GM21360 (cell line): ENCODE measurements at regions not wholly inside any gene's neighbourhood (a gene's known extent, or its start where the extent isn't known, plus 50 kb on each side); places are given as distances from the start of the nearest gene placed in this dataset.

Source experiments
- ATAC-seq: cut with Tn5 transposase; IDR thresholded peaks from one replicate; pipeline ENCODE4 v1.9.1; 2021; ENCODE audit warnings: mild to moderate bottlenecking, moderate library complexity; ENCODE audit not compliant: unreplicated experiment

DNA sequence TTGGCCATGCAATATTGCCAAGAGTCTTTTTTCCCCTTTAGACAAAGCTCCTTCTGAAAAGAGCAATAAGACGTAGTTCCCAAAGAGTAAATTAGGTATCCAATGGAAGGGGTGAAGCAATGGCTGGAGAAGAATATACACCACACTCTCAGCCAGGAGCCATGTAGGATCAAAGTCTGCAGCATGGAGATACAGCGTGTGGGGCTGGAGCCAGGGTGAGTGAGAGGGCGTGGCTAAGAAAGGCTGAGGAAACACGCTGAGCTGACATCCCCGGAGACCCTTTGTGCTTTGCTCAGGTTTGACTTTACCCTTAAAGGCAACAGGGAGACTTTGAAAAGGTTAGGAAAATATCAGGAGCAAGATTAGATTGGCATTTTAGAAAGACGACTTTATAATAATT lies 87.1 kb upstream of the ELL2 start:
- ATAC-seq: no peak

DNA sequence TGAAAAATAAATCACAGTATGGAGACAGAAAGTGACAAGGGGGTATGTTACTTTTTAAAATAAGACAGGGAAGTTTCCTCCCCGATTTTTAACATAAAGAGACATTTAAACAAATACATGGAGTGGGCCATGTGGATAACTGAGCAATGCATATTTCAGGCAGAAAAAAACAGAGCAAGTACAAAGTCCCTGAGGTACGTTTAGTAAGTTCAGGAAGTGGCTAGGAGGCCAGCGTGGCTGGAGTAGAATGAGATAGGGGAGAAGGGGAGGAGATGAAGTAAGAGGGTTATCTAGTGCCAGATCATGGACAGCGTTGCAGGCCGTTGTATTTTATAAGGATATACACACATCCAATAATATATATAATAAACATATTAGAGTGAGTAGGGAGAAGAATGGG lies 84.2 kb upstream of the ELL2 start:
- no peak for ATAC-seq

DNA sequence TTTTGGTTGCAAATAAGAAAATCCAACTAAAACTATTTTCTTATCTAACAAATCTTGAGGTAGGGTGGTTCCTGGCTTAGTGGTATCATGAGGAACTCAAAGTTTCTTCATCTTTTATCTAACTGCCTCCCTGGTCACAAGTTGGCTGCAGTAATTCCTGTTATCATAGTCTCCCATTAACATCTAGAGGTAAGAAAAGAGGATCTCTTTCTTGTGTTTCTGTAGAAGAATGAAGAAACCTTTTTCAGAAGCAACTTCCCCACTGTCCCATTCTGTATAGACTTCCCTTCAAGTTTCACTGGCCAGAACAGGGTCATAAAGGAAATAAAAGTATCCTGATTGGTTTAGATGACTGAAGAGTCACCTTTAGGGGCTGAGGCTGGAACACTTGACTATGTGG lies 81.8 kb upstream of the ELL2 start:
- ATAC-seq: no peak

DNA sequence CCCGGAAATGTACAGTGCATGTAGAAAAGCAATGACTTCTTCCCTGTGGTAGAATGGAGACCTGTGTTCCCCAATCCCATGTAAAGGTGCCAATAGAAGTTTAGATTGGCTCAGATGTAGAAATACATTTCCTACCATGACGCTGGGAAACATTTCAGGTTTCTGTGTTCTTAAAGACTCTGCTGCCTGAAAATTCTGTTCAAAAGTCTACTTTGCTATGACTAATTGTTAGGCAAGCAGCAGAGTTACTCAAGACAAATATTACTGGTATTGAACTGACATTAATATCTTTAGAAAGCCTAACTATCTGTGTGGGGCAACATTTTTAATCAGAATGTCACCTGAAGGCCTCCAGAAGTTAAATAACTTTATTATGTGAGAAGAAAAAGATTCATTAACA lies 75.5 kb upstream of the ELL2 start:
- ATAC-seq: no peak

DNA sequence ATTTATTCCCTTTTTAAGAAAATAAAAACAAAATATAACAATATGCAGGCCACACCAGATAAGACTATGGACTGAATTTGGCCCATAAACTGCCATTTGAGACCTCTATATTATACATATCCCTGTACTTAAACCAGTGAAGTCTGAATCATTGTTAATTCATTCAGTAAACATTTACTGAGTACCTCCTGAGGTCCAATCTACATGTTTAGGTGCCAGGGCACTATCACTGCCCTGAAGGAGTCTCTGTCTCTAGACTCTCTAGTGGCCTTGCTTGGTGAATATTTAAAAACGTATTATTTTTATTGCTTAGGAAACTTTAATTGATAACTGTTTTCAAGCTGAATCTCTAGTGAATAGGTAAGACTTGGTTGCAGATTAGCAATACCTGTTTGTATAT lies 74.7 kb upstream of the ELL2 start:
- no peak for ATAC-seq

DNA sequence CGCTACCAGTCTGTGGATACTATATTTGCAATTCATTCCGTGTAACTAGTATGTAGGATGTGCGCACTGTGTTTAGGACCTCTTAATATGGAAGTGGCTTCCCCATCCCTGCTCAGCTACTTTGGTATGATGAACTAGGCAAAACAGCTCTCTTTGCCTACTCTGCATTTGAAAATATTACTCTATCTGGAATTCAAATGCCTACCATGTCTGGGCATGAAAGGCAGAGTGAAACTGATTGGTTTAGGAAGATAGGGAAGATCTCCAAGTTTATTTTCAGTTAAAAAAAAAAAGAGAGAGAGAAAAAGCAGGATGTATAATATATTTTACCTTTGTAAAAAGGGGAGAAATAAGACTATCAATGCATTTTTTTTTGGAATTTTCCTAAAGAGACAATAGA lies 74.1 kb upstream of the ELL2 start:
- no peak for ATAC-seq

DNA sequence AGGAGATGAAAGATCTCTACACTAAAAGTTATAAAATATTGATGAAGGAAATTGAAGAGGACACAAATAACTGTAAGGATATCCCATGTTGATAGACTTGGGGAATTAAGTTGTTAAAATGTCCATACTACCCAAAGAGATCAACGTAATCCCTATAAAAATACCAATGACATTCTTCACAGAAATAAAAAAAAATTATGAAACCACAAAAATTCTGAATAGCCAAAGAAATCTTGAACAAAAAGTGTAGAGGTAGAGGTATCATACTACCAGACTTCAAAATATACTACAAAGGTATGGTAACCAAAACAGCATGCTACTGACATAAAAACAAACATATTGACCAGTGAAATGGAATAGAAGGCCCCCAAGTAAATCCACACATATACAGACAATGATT lies 71.5 kb upstream of the ELL2 start:
- no peak for ATAC-seq

DNA sequence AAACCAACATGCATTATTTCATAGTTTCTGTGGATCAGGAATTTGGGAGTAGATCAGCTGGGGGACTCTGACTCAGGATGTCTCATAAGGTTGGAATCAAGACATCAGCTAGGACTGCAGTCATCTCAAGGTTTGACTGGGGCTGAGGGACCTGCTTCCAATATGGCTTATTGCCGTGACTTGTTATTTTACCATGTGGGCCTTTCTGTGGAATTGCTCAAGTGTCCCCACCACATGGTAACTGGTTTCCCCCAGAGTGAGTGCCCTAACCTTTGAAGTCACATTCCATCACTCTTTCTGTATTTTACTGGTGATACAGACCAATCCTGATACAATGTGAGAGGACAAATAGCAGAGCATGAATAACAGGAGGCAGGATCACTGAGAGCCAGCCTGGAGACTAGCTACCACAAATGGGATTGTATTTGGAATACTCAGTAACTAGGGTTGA lies 70.2 kb upstream of the ELL2 start:
- ATAC-seq: no peak

DNA sequence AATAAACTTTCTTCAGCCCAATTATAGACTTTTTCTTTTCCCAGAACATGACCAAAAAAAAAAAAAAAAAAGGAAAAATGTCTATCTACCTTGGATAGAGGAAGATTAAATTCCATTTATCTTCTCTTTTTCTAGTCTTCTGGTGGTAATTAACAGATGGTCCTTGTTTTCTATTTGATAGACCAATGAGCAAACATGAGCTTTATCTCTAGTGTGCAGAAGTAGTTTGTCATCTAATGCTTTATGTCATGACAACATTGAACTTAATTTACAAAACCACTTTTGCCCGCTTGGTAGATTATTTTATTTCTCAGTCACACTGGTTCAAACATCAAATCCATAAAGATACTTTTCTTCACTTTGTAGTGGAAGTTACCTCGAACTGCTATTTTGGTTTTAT lies 69.5 kb upstream of the ELL2 start:
- no peak for ATAC-seq

DNA sequence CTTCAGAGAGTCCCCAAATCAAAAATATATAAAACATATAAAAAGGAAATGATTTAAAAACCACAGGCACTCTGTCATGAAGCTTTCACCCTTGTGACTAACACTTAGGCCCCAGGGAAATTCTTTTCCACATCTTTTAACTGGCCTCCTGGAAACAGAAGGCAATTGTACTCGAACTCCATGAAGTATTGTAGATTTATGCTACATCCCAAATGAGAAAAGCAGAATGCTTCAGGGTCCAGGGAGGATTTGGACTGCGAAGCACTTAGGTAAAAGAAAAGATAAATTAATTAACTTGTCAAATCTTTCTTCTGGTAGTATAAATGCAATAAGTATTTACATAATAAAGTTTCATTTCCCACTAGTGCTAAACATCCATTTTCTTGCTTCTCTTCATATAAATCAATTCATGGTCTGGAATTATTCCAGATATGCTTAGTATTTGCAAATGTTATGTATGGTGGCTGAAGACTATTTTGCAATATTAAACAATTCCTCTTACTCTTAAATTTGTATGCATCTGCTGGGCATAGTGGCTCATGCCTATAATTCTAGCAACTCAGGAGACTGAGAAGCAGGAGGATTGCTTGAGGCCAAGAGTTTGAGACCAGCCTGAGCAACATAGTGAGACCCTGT lies 64.9 kb upstream of the ELL2 start:
- ATAC-seq: no peak

DNA sequence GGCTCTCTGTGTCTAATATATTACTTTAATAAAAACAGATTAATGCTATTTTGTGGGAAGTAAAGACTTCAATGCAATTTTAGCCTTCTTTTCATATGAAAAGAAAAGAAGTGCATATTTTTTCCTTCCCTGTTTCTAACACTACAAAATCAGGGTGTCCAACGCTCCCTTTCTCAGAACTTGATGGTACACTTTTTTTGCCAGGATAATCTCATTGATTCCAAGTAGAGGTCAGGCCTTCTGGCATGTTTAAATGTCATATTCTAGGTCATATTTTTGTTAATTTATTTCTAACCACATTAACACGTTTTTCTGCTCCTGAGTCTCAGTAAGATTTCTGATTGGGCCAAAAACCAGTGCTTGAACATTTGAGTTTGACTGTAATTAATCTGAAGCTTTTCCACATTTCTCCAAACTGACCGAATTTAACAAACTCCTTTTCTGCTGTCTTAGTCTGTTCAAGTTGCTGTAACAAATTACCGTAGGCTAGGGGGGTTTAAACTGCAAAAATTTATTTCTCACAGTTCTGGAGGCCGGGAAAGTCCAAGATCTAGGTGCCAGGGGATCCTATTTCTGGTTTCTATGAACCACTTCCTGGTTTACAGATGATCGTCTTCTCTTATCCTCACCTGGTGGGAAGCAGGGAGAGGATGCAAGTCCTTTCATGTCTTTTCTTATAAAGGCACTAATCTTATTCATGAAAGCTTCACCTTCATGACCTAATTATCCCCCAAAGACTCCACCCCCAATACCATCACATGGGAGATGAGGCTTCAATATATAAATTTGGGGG lies 63.2 kb upstream of the ELL2 start:
- no peak for ATAC-seq

DNA sequence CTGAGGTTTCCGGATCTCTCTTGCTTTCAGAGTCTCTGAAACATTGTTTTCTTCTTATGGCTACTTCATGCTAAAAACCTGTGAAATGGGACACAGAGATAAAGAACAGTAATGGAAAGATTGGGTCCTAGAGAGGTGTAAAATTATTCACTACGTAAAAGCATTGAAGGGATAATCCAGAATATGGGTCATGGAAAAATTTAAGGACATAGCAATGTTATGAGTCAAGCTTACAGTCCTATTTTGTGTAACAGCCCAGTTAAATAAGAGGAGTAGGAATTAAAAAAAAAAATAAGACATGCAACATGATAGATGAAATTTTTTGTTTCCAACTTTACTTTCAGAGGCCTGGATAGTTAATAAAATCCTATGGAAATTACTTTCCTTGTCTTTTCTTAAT lies 61.9 kb upstream of the ELL2 start:
- no peak for ATAC-seq

DNA sequence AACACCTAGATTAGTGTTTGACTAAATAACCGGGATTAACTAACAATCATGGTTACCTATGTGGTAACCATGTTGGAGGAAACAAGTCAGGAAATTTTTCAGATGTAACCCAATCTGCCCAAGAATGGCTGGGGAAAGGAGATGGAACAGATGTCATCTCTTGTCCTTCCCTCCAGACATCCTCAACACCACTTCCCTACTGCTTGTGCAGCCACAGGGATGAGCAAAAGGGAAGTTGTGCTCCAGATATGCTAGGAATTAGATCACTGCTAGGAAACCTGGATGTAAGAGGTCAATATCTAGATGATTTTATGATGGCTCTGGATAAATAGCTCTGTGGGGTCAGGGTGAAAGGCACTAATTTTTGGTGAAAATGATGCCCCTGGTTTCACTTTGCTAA lies 61.3 kb upstream of the ELL2 start:
- no peak for ATAC-seq

DNA sequence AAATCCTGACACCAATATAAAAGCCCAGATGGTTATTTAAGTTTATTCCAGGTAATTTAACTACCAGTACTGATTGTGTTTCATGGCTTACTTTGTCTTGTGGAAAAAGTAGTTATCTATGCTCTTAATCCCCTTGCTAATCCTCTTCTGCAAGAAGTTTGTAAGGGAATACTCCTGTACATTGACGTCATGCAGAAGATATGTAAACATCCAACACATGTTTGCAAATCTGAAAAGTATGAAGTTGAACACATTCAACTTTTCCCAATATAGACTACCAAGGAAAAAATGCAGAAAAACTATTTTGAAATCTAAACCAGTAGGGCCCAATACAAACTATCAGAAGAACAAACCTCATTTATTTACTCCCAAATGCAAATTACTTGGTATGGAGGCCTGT lies 56.3 kb upstream of the ELL2 start:
- no peak for ATAC-seq

DNA sequence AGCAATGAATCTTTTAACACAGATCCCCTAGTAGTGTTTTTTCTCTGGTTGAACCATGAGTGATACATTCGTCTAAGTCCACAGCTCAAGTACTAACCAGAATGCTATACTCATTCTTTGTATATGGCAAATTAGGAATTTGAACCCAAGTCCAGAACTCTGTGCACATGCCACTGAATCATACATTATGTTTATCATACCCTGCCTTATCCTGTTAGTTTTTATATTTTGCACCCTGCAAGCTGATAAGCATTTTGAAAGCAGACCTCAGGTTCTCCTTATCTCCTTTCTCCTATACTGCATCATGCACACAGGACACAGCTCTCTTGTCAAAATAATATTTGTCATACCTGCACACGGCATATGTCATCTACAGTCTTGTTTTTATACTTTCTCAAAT lies 54.6 kb upstream of the ELL2 start:
- ATAC-seq: no peak

DNA sequence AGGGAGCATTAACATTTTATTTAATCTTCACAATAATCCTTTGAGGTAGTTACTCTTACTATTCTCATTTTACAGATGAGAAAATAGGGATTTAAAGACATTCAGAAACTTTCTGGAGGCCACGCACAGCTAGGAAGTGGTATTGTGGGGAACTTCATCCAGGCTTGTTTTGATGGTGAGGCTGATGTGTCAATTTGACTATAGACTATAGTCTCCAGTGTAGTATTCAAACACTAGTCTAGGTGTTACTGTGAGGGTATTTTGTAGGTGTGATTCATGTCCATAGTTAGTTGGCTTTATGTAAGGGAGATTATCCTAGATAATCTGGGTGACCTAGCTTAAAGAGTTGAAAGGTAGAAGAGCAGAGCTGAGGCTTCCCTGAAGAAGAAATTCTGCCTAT lies 54.1 kb upstream of the ELL2 start:
- no peak for ATAC-seq

DNA sequence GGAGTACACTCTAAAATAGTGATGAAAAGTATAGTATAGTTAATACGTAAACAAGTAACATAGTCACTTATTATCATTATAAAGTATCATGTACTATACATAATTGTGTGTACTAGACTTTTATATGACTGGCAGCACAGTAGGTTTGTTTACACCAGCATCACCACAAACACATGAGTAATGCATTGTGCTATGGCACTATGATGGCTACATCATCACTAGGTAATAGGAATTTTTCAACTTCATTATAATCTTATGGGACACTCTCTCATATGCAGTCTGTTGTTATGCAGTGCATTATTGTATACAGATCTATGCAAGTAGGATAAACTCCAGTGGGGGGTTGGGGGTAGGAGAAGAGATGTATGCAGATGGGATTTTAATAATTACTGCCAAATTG lies 52.7 kb upstream of the ELL2 start:
- no peak for ATAC-seq

DNA sequence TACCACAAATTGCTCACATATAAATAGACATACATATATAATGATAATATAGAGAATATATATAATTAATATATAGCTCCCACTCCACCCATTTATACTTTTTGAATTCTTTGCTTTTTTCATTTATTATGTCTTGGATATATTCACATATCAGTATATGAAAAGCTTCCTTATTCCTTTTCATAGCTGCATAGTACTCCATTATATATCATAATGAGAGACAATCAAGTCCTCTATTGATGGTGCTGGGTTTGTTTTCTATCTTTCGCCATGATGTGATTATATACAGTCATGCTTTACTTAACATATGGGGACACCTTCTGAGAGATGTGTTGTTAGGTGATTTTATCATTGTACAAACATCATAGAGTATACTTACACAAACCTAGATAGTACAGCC lies 51.6 kb upstream of the ELL2 start:
- ATAC-seq: no peak

DNA sequence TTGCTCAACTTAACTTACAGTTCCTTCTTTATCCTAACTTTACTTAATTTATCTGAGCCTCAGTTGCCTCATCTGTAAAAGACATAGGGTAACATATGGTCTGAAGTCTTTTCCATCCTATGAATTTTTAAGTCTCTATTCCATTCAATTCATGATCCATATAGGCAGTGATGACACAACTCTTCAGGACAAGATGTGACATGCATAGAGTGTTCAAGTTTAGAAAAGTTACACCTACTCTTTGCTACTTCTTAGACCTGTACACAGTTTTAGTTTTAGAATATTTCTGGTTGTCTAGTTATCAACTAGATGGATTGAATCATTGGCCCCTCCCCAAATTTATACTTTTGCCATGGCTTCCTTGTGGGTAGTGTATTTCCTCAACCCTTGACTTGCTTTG lies 50.7 kb upstream of the ELL2 start:
- ATAC-seq: no peak
